HG03521 (cell line): ENCODE measurements at regions not wholly inside any gene's neighbourhood (a gene's known extent, or its start where the extent isn't known, plus 50 kb on each side); places are given as distances from the start of the nearest gene placed in this dataset.

Experiments used
- ATAC-seq: cut with Tn5 transposase; IDR thresholded peaks from one replicate; pipeline ENCODE4 v1.9.1; 2021; ENCODE audit warnings: mild to moderate bottlenecking, moderate library complexity; ENCODE audit not compliant: unreplicated experiment

- peak; percentile 65 for ATAC-seq
These were observed 260.5 kb downstream of the TMA16 start for GRCh38 chr4:163755013-163755412.

GRCh38 chr4:163757219-163757618, 262.7 kb downstream of the TMA16 start:
- ATAC-seq = no peak

- no peak for ATAC-seq
These were observed 263.5 kb downstream of the TMA16 start for GRCh38 chr4:163758032-163758431.

- no peak for ATAC-seq
These were observed 268.3 kb downstream of the TMA16 start for GRCh38 chr4:163762741-163763140.

- no peak for ATAC-seq
These were observed 270.1 kb downstream of the TMA16 start for GRCh38 chr4:163764569-163764968.

GRCh38 chr4:163768014-163768413, 273.5 kb downstream of the TMA16 start:
- ATAC-seq = no peak

GRCh38 chr4:163772238-163772637, 277.7 kb downstream of the TMA16 start:
- no peak for ATAC-seq

- ATAC-seq = no peak
These were observed 279.4 kb downstream of the TMA16 start for GRCh38 chr4:163773940-163774339.

GRCh38 chr4:163776957-163777356, 282.5 kb downstream of the TMA16 start:
- no peak for ATAC-seq

- ATAC-seq = no peak
These were observed 287.2 kb downstream of the TMA16 start for GRCh38 chr4:163781726-163782125.

- ATAC-seq = no peak
These were observed 295.7 kb downstream of the TMA16 start for GRCh38 chr4:163790231-163790630.

GRCh38 chr4:163795885-163796284, 301.4 kb downstream of the TMA16 start:
- no peak for ATAC-seq

- no peak for ATAC-seq
These were observed 309.5 kb downstream of the TMA16 start for GRCh38 chr4:163804001-163804400.

- no peak for ATAC-seq
These were observed 312.2 kb downstream of the TMA16 start for GRCh38 chr4:163806653-163807052.

- ATAC-seq = no peak
These were observed 313.5 kb downstream of the TMA16 start for GRCh38 chr4:163808011-163808410.

- ATAC-seq = no peak
These were observed 316.3 kb downstream of the TMA16 start for GRCh38 chr4:163810755-163811154.

GRCh38 chr4:163815776-163816175, 321.3 kb downstream of the TMA16 start:
- ATAC-seq = peak; percentile 58

- no peak for ATAC-seq
These were observed 322.0 kb downstream of the TMA16 start for GRCh38 chr4:163816494-163816893.

- no peak for ATAC-seq
These were observed 324.2 kb downstream of the TMA16 start for GRCh38 chr4:163818673-163819072.

- no peak for ATAC-seq
These were observed 339.2 kb downstream of the TMA16 start for GRCh38 chr4:163833669-163834068.

GRCh38 chr4:163846008-163846407, 351.5 kb downstream of the TMA16 start:
- ATAC-seq = no peak

- ATAC-seq = no peak
These were observed 357.8 kb downstream of the TMA16 start for GRCh38 chr4:163852246-163852645.

GRCh38 chr4:163857903-163858302, 363.4 kb downstream of the TMA16 start:
- no peak for ATAC-seq

- no peak for ATAC-seq
These were observed 364.0 kb downstream of the TMA16 start for GRCh38 chr4:163858515-163858914.
